Testis (tissue), 2 donors: ENCODE measurements at regions not wholly inside any gene's neighbourhood (a gene's known extent, or its start where the extent isn't known, plus 50 kb on each side); places are given as distances from the start of the nearest gene placed in this dataset.

Source experiments
- DNase-seq: peaks from one replicate; pipeline ENCODE4 v3.0.0-alpha.2; 2019
- H3K27ac ChIP-seq, 2 donors: fragments of 200-600 bp; sonication (generic); one replicate each; pipeline ENCODE4 v1.5.1; 2019
- H3K27me3 ChIP-seq: fragments of 200-600 bp; sonication (generic); one replicate; pipeline ENCODE4 v1.5.1; 2019
- H3K36me3 ChIP-seq: fragments of 200-600 bp; sonication (generic); one replicate; pipeline ENCODE4 v1.5.1; 2017; ENCODE audit warnings: low read depth; ENCODE audit errors: missing control alignments
- H3K4me1 ChIP-seq: fragments of 200-600 bp; sonication (generic); one replicate; pipeline ENCODE4 v1.5.1; 2019
- H3K4me3 ChIP-seq, 2 donors: fragments of 200-600 bp; sonication (generic); one replicate each; pipeline ENCODE4 v1.5.1; 2017 to 2019
- H3K9me3 ChIP-seq: fragments of 200-600 bp; sonication (generic); one replicate; pipeline ENCODE4 v1.5.1; 2017
- POLR2A ChIP-seq: fragments of 450-650 bp; IDR thresholded peaks from one replicate; pipeline ENCODE4 v1.6.1; 2017; ENCODE audit warnings: antibody characterized with exemption, mild to moderate bottlenecking, moderate library complexity
- WGBS, 2 donors: methylation state at CpG; one replicate each; pipeline ENCODE4 v1.1.5; 2018; 5-methylcytosine and 5-hydroxymethylcytosine counted together
- intact Hi-C: fragments of 100-400 bp; cut with DNase I; formaldehyde crosslinking; loops from one replicate; pipeline ENCODE4 v1.15.1; 2023; ENCODE audit warnings: low total_unique reads
- TF ChIP-seq, protein P1 (sequence below), 3 experiments: fragments of 450-650 bp in 2 of 3; fragments of 200-600 bp in 1 of 3; sonication (generic) in 1 of 3; IDR thresholded peaks; one replicate each; pipeline ENCODE4 v1.5.1; 2016 to 2019; ENCODE audit warnings: antibody characterized with exemption in 3 of 3, mild to moderate bottlenecking in 2 of 3, moderate library complexity in 1 of 3

DNA sequence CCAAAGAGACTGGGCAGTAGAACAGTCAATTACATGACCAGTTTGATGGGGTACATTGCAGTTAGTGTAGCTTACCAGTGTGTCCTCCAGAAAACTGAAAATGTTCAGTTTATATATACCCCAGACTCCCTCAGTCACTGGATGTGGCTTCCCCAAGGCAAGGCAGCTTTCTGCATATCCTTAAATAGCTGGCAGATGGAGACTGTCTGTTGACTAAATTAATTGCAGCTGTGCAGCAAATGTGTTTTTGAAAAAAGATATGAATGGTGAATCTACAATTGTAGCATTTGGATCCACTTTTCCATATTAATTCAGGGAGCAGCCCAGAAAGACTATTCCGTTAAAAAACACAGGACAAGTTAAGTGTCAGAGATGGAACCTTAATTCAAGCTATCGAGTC lies 565.1 kb upstream of the CCDC179 start:
- Histone ChIP-seq H3K9me3 (no peaks in the 10 kb centered on the region), H3K27me3 (no peaks in the 10 kb centered on the region), H3K36me3 (no peaks in the 10 kb centered on the region), H3K4me1 (no peaks in the 10 kb centered on the region), H3K4me3 (no peak overlapping the region), H3K27ac (no peak overlapping the region)
- intact Hi-C loops = no loop called here
- WGBS, 2 donors = 34 to 41% methylated on average over 2 of the region's 2 CpGs
- DNase-seq = no peak
- no peak for TF ChIP-seq POLR2A
- TF ChIP-seq, protein P1, sequence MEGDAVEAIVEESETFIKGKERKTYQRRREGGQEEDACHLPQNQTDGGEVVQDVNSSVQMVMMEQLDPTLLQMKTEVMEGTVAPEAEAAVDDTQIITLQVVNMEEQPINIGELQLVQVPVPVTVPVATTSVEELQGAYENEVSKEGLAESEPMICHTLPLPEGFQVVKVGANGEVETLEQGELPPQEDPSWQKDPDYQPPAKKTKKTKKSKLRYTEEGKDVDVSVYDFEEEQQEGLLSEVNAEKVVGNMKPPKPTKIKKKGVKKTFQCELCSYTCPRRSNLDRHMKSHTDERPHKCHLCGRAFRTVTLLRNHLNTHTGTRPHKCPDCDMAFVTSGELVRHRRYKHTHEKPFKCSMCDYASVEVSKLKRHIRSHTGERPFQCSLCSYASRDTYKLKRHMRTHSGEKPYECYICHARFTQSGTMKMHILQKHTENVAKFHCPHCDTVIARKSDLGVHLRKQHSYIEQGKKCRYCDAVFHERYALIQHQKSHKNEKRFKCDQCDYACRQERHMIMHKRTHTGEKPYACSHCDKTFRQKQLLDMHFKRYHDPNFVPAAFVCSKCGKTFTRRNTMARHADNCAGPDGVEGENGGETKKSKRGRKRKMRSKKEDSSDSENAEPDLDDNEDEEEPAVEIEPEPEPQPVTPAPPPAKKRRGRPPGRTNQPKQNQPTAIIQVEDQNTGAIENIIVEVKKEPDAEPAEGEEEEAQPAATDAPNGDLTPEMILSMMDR (IDR thresholded peaks at IDR 0.05) = no peak

DNA sequence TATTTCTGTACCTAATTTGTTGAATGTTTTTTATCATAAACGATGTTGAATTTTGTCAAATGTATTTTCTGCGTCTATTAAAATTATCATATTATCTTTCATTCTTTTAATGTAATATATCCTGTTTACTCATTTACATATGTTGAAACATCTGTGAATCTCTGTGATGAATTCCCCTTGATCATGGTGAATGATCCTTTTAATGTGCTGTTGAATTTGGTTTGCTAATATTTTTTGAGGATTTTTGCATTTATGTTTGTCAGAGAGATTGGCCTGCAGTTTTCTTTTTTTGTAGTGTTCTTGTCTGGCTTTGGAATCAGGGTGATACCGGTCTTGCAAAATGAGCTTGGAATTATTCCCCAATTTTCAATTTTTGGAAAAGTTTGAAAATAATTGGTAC lies 569.3 kb upstream of the CCDC179 start:
- H3K27ac ChIP-seq = no peak overlapping the region
- no peaks in the 10 kb centered on the region for H3K9me3 ChIP-seq
- no peaks in the 10 kb centered on the region for H3K36me3 ChIP-seq
- H3K4me1 ChIP-seq = no peaks in the 10 kb centered on the region
- WGBS, 2 donors = 79 to 87% methylated on average over 3 of the region's 3 CpGs
- H3K4me3 ChIP-seq = no peak overlapping the region
- DNase-seq = no peak
- intact Hi-C loops = no loop called here
- H3K27me3 ChIP-seq = no peaks in the 10 kb centered on the region
- no peak for TF ChIP-seq POLR2A

DNA sequence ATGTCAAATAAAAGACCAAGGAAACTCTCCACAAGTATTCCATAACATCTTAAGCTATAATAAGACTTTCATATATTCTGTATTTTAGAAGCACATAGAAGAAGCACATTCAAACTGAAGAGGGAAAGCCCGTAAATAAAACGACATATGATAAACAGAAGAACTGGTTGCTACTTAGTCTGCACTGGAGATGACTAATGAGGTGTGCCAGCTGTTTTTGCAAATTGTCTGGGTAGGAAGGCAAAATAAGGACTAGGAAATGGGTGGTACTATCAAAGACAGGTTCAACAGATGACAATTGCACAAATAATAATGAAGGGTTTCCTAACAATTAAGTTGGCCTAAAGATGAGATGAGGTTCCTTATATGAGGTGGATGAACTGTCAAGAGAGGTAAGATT lies 593.2 kb upstream of the CCDC179 start:
- no peaks in the 10 kb centered on the region for H3K36me3 ChIP-seq
- no peak overlapping the region for H3K27ac ChIP-seq
- no peak for DNase-seq
- H3K4me3 ChIP-seq = no peak overlapping the region
- H3K27me3 ChIP-seq = no peaks in the 10 kb centered on the region
- WGBS, 2 donors = 89 to 90% methylated on average over 2 of the region's 2 CpGs
- H3K9me3 ChIP-seq = no peaks in the 10 kb centered on the region
- intact Hi-C loops = no loop called here
- no peak for TF ChIP-seq POLR2A
- TF ChIP-seq, protein P1 (IDR thresholded peaks at IDR 0.05) = no peak
- H3K4me1 ChIP-seq = no peaks in the 10 kb centered on the region

DNA sequence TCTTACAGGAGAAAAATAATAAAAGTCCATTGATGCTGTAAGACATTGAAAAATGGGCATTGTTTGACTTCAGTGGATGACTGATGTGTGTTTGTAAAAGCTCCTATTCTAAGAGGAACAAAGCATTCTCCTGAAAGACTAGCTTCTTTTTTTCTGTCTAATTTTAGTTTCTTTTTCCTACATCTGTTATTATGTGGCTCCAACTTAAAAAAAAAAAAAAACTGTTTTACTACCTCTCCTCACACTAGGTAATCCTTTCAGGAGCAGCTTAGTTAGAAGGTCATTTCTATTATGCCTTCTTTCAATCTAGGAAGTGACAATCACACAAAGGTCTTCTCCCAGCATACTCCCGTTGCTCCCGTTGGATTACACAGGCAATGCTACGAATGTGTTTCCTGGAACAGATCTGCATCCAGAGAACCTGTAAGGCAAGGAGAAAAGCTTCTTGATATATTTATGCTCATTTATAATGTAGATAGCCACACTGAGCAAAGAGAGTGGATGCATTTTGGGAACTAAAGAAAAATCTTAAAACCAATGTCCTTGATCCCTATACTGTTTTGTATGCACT lies 595.1 kb upstream of the CCDC179 start:
- WGBS, 2 donors = 38 to 40% methylated on average over 3 of the region's 3 CpGs

DNA sequence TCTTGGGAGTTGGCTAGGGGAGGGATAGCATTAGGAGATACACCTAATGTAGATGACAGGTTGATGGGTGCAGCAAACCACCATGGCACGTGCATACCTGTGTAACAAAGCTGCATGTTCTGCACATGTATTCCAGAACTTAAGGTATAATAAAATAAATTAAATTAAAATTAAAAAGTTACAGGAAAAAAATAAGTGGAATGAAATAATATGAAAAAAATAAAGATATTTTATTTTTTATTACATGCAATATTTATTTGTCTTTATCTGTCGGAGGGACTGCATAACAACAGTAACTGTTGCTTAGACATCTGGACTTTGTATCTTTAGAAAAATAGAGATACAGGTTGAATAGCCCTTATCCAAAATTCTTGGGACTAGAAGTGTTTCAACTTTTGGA lies 597.4 kb upstream of the CCDC179 start:
- no peaks in the 10 kb centered on the region for H3K9me3 ChIP-seq
- intact Hi-C loops = no loop called here

More for the DNA sequence above, 595.1 kb upstream of the CCDC179 start:
- H3K27me3 ChIP-seq = no peaks in the 10 kb centered on the region
- intact Hi-C loops = no loop called here
- no peaks in the 10 kb centered on the region for H3K36me3 ChIP-seq
- no peaks in the 10 kb centered on the region for H3K9me3 ChIP-seq
- DNase-seq = no peak
- TF ChIP-seq, protein P1 (IDR thresholded peaks at IDR 0.05) = no peak
- no peaks in the 10 kb centered on the region for H3K4me1 ChIP-seq
- no peak overlapping the region for H3K4me3 ChIP-seq
- no peak overlapping the region for H3K27ac ChIP-seq

More for the DNA sequence above, 597.4 kb upstream of the CCDC179 start:
- Histone ChIP-seq H3K27me3 (no peaks in the 10 kb centered on the region), H3K4me3 (no peak overlapping the region), H3K36me3 (no peaks in the 10 kb centered on the region), H3K4me1 (no peaks in the 10 kb centered on the region), H3K27ac (no peak overlapping the region)
- DNase-seq = no peak
- TF ChIP-seq, protein P1 (IDR thresholded peaks at IDR 0.05) = no peak
- no peak for TF ChIP-seq POLR2A
- WGBS, 2 donors = 86 to 89% methylated on average over 2 of the region's 2 CpGs
